Mucosa of descending colon (tissue), 3 donors: ENCODE measurements at regions not wholly inside any gene's neighbourhood (a gene's known extent, or its start where the extent isn't known, plus 50 kb on each side); places are given as distances from the start of the nearest gene placed in this dataset.

Experiments used
- ATAC-seq: fragments of 200-7000 bp; cut with Tn5 transposase; one replicate; pipeline ENCODE4 v1.9.1; 2020; ENCODE audit warnings: mild to moderate bottlenecking, moderate library complexity
- DNase-seq, 3 donors: peaks; one replicate each; pipeline ENCODE4 v3.0.0-alpha.2; 2020
- H3K36me3 ChIP-seq: fragments of 200-600 bp; one replicate; pipeline ENCODE4 v1.8.0; 2021; ENCODE audit warnings: low read depth, mild to moderate bottlenecking
- H3K4me1 ChIP-seq: fragments of 200-600 bp; one replicate; pipeline ENCODE4 v1.8.0; 2021; ENCODE audit warnings: low read depth, mild to moderate bottlenecking
- H3K4me3 ChIP-seq: fragments of 200-600 bp; one replicate; pipeline ENCODE4 v1.8.0; 2021; ENCODE audit warnings: mild to moderate bottlenecking
- H3K9me3 ChIP-seq: fragments of 200-600 bp; one replicate; pipeline ENCODE4 v1.8.0; 2021; ENCODE audit warnings: mild to moderate bottlenecking
- CTCF ChIP-seq: fragments of 200-600 bp; IDR thresholded peaks from one replicate; pipeline ENCODE4 v1.8.0; 2022; ENCODE audit warnings: antibody characterized with exemption, mild to moderate bottlenecking
- intact Hi-C, 2 donors: fragments of 100-400 bp; cut with DNase I in 1 of 2; cut with micrococcal nuclease in 1 of 2; formaldehyde crosslinking; loops; one replicate each; pipeline versions ENCODE4 v1.11.0 to v1.11.1; 2022; cut with DNase I, micrococcal nuclease
- donor health status: DM: no; HTN: no; CAD: no; lungs with moderate emphysema.
- donor health status: DM: no; HTN: no; CAD: no.
- donor health status: DM: no; HTN: yes; CAD: no.

- no peaks in the 10 kb centered on the region for H3K36me3 ChIP-seq
- H3K9me3 ChIP-seq: no peaks in the 10 kb centered on the region
- DNase-seq (no peak), ATAC-seq (no peak)
- intact Hi-C loops: no loop called here
- H3K4me1 ChIP-seq: no peaks in the 10 kb centered on the region
- no peak overlapping the region for H3K4me3 ChIP-seq
- TF ChIP-seq CTCF: no peak
Measured at GRCh38 chr6:43937236-43938177, 167.5 kb downstream of the VEGFA start.

- no peaks in the 10 kb centered on the region for H3K4me1 ChIP-seq
- intact Hi-C loops: no loop called here
- no peak for TF ChIP-seq CTCF
- H3K36me3 ChIP-seq: no peaks in the 10 kb centered on the region
- no peaks in the 10 kb centered on the region for H3K9me3 ChIP-seq
- DNase-seq (no peak), ATAC-seq (no peak)
- no peak overlapping the region for H3K4me3 ChIP-seq
Measured at GRCh38 chr6:43936476-43936875, 166.5 kb downstream of the VEGFA start.

- intact Hi-C loops: no loop called here
- no peaks in the 10 kb centered on the region for H3K9me3 ChIP-seq
- H3K4me3 ChIP-seq: no peak overlapping the region
- no peak for ATAC-seq
- no peaks in the 10 kb centered on the region for H3K36me3 ChIP-seq
- no peak for DNase-seq
- H3K4me1 ChIP-seq: no peaks in the 10 kb centered on the region
- no peak for TF ChIP-seq CTCF
Measured at GRCh38 chr6:43935921-43936439, 166.0 kb downstream of the VEGFA start.

GRCh38 chr6:43934803-43935602 lies 165.0 kb downstream of the VEGFA start:
- H3K9me3 ChIP-seq: no peaks in the 10 kb centered on the region
- intact Hi-C loops: no loop called here
- no peak for TF ChIP-seq CTCF
- H3K4me1 ChIP-seq: no peaks in the 10 kb centered on the region
- no peaks in the 10 kb centered on the region for H3K36me3 ChIP-seq
- ATAC-seq (no peak), DNase-seq (no peak)
- no peak overlapping the region for H3K4me3 ChIP-seq

- intact Hi-C loops: no loop called here
- Histone ChIP-seq H3K4me3 (no peak overlapping the region), H3K36me3 (no peaks in the 10 kb centered on the region), H3K9me3 (no peaks in the 10 kb centered on the region), H3K4me1 (no peaks in the 10 kb centered on the region)
- no peak for DNase-seq
- ATAC-seq: no peak
- no peak for TF ChIP-seq CTCF
Measured at GRCh38 chr6:43934183-43934802, 164.3 kb downstream of the VEGFA start.
